Left renal cortex interstitium (tissue), 4 donors: ENCODE measurements at regions not wholly inside any gene's neighbourhood (a gene's known extent, or its start where the extent isn't known, plus 50 kb on each side); places are given as distances from the start of the nearest gene placed in this dataset.
"Not testable (repeated sequence)": the region's sequence is repeated elsewhere in the genome, so short reads cannot be mapped to it uniquely, and the experiment has no call there.

Experiments
- DNase-seq, 4 donors: peaks; one replicate each; pipeline ENCODE4 v3.0.0-alpha.2; 2013; ENCODE audit warnings: low read depth in 4 of 4, low spot score in 2 of 4, missing footprints in 1 of 4

- DNase-seq = no peak
Observed at GRCh38 chr11:92462821-92463220, 238.2 kb downstream of the FAT3 start.

DNA sequence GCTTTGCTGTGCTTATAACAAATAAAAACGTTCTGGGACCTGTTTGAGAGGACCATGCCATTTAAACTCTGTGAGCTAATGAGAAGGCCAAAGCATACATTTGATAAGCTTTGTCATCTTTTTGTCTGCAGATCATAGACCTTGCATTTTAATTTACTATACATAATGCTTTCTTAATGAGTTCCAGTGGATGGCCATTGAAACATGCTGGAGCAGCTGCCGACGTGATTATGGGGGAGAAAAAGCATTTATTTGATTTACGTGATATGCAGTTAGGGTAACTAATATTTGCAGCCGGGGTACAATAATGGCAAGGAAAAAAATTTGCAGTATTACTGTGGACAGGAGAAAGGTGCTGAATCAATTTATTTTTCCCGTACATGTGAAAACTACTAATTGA, 240.2 kb downstream of the FAT3 start:
- DNase-seq = no peak

GRCh38 chr11:92465410-92465809, 240.8 kb downstream of the FAT3 start:
- DNase-seq = not testable (repeated sequence)

DNA sequence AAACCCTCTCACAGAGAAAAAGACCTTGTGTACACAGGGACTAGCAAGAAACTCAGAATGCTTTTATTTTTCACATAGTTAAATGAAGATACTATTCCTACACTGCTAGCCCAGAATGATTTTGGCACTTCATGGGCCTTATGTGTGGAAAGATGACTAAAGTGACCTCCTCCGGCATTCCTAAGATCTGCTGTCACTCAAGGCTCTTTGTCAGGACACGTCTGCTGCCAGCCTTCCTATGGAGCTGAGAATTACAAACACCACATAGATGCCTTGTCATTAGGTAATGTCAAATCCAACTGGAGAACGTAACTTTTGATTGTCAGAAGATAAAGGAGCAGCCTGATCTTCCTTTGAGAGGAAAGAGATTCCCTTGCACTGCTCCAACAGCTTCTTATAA, 249.1 kb downstream of the FAT3 start:
- DNase-seq = no peak

GRCh38 chr11:92475316-92475715, 250.7 kb downstream of the FAT3 start:
- no peak for DNase-seq

GRCh38 chr11:92475819-92476218, 251.2 kb downstream of the FAT3 start:
- peak in 1 of 4 donors; percentile 44 for DNase-seq

DNA sequence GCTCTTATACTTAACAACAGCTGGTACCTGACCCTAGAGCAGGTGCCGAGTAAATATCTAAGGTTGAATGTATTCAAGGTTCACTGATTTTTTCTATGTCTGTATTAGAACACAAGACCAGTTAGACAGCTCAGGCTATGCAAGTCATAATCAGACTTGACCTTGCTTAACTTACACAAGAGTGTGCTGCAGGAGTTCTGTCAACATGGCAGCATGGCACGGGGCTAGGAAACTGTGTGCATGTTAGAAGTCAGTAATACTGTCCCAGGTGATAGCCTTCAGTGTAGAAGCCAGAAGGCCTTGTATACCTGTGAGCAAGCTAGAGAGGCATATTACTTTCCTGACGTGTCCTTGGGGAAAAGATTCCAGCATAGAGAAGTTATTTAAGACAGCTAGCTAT, 253.1 kb downstream of the FAT3 start:
- DNase-seq = no peak

- DNase-seq = no peak
Observed at GRCh38 chr11:92480499-92480898, 255.9 kb downstream of the FAT3 start.

DNA sequence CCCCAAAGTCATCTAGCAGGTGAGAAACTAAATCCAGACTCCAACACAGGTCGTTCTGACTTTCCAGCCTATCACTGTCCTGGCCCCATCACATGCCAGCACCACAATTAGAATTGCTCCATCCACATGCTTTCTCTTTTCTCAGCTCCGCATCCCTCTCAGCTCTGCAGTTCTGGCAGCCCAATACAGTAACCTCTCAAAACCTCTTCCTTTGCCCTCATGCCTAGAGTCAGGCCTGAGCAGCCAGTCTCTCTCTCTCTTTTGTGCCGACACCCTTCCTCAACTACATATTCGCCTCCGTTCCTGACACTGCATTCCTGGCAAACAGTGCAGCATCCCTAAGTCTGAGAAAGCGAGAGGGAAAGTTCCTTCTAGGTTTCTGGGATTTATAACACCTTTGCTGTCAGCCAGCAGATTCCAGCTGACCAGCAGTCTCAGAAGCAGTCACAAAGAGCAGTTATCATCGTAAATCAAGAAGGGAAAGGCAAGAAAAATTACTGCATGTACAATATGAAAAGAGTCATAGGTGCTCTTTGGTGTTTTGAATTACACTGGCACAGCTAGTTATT, 258.0 kb downstream of the FAT3 start:
- no peak for DNase-seq

DNA sequence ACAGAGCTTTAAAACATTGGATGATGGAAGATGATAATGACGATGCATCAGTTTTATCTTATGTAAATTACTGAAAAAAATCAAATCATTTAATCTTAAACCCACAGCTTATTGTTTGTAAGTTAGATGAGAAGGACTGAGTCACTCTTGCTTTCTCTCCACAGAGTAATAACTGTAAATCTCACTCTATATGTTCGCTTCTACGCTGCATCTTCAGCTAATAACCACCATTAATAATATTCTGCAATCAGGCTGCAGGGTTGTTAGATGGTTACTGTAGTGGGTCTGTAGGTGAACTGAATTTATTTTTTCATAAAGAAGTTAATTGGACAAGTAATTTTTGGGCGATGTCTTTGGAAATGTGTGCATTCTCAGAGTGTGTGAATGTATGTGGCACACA, 260.0 kb downstream of the FAT3 start:
- DNase-seq = no peak

GRCh38 chr11:92489826-92490399, 265.3 kb downstream of the FAT3 start:
- DNase-seq = no peak

- no peak for DNase-seq
Observed at GRCh38 chr11:92492372-92492771, 267.8 kb downstream of the FAT3 start.

GRCh38 chr11:92495107-92495793, 270.6 kb downstream of the FAT3 start:
- DNase-seq = no peak

GRCh38 chr11:92500453-92500852, 275.8 kb downstream of the FAT3 start:
- DNase-seq = no peak

DNA sequence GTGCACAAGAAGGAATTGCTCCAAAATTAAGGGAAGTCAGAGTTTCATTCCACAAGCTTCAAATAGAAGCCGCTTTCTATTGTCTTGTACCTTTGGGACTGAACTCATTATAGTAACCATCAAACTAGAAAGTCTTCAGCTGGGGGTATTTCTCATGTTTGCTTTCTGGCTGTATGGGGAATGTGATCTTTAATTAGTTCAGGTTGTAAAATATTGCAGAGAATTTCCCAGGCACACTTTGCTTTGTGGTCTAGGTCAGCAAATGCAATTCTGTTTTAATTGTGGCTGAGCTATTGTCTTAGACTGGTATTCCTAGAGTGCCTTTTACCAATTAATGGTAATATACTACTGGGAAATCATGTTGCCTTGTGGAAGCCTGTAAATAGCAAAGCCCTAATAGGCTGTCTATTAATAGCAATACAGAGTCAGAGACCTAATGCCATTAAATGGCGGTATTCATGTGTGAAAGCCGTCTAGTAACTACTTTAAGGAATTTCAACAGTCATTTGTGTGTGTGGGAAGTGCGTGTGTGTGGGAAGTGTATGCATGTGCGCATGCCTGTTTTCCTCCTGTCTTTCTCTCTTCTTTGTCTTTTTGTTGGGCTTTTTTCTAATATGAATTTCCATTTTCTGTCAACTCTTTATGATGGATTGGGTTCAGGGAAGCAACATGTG, 276.6 kb downstream of the FAT3 start:
- DNase-seq = no peak

DNA sequence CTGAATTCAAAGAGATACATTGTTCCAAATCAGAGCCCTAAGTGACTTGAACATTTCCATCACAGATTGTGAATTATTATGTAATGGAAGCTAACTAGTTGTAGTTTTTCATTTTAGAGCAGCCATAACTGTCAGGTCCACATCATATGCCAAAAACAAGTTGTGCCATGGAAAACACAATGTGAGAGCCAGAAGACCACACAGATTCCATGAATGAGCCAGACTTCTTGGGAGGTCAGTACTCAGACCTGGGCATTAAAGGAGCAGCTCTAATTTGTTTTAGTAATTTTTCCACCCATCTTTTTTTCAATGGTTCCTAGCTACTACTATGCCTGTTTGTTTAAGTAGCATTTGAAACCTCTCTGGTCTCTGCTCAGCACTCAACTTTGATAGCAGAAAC, 279.4 kb downstream of the FAT3 start:
- DNase-seq = no peak

GRCh38 chr11:92504534-92504933, 279.9 kb downstream of the FAT3 start:
- DNase-seq = no peak

DNA sequence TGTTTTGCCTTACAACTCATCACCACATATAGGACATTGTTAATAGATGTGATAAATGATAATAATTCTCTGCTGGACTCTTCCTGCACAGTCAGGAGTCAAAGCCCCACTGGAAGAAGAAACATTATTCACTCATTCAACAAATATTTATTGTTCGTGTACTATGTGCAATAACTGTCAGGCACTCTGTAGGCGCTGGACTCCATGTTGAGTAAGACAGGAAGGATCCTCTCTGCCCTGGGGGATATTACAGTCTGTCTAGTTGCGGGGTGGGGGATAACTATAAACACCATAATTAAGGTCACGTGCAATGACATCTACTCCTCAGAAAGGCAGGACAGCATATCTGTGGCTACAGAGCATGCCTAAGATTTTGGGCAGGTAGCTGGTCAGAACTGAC, 281.1 kb downstream of the FAT3 start:
- DNase-seq = no peak

DNA sequence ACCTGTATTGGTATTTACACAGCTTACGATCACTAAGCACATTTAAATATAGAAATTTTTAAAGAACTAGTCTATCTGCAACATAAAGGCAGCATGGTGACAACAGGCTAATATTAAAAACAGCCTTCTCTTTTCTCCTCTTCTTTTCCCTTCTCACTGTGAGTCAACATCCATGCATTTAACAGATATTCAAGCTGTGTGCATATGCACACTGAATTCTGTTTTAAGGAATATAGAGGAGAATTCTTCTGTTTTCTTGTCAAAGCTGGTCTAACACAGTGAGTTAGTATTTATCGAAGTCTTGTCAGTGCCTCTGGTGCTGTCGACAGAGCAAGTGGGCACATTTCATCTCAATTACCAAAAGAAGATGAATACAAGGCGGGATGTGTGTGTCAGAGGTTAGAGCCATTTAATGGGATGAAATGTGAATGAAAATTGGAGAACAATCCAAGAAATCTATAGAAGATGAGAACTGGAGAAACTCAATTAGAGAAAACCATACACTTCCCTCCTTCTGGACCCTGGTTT, 282.3 kb downstream of the FAT3 start:
- DNase-seq = no peak

- no peak for DNase-seq
Observed at GRCh38 chr11:92510591-92510990, 286.0 kb downstream of the FAT3 start.

DNA sequence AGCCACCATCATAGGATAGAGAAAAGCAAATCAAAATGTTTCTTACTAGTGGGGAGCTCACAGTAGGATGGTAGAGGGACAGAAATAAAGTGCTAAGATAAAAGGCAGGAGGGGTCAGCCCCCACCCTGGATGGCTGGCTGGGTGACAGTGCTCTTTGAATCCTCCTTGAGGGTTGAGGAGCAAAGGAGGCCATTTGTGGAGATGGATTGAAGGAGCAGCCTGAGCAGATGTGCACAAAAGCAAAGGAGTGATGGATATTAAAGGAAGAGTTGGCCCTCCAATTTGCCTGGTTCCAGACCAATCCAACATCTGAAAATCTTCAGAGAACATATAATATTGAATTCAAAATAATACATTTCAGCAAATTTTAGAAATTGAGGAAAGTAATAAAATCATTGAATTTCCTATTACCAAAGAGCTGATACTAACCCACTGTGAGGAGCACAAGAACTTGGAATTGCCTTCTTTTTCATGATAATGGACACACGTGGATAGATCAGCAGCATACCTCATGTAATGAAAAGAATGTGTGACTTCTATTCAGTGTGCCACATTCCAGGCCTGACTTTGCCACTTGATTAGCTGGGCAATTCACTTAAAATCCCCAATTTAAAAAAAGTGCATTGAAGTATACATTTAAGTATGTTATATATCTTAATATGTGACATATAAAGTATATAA, 287.0 kb downstream of the FAT3 start:
- no peak for DNase-seq
